IMR-90 (cell line): ENCODE measurements at regions not wholly inside any gene's neighbourhood (a gene's known extent, or its start where the extent isn't known, plus 50 kb on each side); places are given as distances from the start of the nearest gene placed in this dataset.
A peak's percentile ranks its signal among the peaks of the same experiment; 100 is the strongest.

Source experiments
- ATAC-seq: fragments of 200-7000 bp; cut with Tn5 transposase; 2 replicates; pipeline ENCODE4 v1.9.1; 2020; ENCODE audit warnings: low read depth, mild to moderate bottlenecking, moderate library complexity
- BruUV-seq: library from RNA; stranded (reverse); fragments of 400-500 nt; replicated peaks from 2 replicates; lab custom pipeline; 2021; lab: Mats Ljungman, UMichigan
- CTCF ChIA-PET: fragments of 300-600 bp; formaldehyde crosslinking; extraction: SDS; loops from one replicate; lab custom pipeline; 2021; ENCODE audit warnings: antibody characterized with exemption; lab: Yijun Ruan, JAX
- POLR2A ChIA-PET: fragments of 300-600 bp; sonication (Branson Sonifier 250); formaldehyde crosslinking; loops from one replicate; lab custom pipeline; 2022; ENCODE audit warnings: antibody characterized with exemption; ENCODE audit not compliant: unreplicated experiment; lab: Charles Lee
- DNase-seq: peaks from one replicate; pipeline ENCODE4 v3.0.0; 2013
- H2AFZ ChIP-seq: replicated peaks from 2 replicates; pipeline ENCODE3; 2013; ENCODE audit warnings: low read length, mild to moderate bottlenecking; ENCODE audit not compliant: poor library complexity
- H2AK5ac ChIP-seq: 2 replicates; pipeline ENCODE4 v1.6.1; 2013; ENCODE audit warnings: low read depth, low read length, inconsistent platforms
- H2AK9ac ChIP-seq: replicated peaks from 2 replicates; pipeline ENCODE3; 2013; ENCODE audit warnings: mild to moderate bottlenecking, low read depth, low read length, moderate library complexity; ENCODE audit not compliant: poor library complexity
- H2BK120ac ChIP-seq: 2 replicates; pipeline ENCODE4 v1.6.1; 2013; ENCODE audit warnings: low read depth, low read length, inconsistent platforms
- H2BK15ac ChIP-seq: 3 replicates; pipeline ENCODE4 v1.6.1; 2013; ENCODE audit warnings: low read depth, low read length, inconsistent platforms
- H2BK20ac ChIP-seq: 2 replicates; pipeline ENCODE4 v1.6.1; 2013; ENCODE audit warnings: low read depth, mild to moderate bottlenecking, inconsistent platforms, low read length, moderate library complexity
- H2BK5ac ChIP-seq: 2 replicates; pipeline ENCODE4 v1.6.1; 2013; ENCODE audit warnings: mild to moderate bottlenecking, low read depth, low read length, inconsistent platforms; ENCODE audit not compliant: poor library complexity, severe bottlenecking
- H3K14ac ChIP-seq: replicated peaks from 2 replicates; pipeline ENCODE4 v1.6.1; 2013; ENCODE audit warnings: low read depth, low read length, inconsistent platforms
- H3K18ac ChIP-seq: 2 replicates; pipeline ENCODE4 v1.6.1; 2013; ENCODE audit warnings: low read depth, low read length, control low read depth
- H3K23ac ChIP-seq: 2 replicates; pipeline ENCODE4 v1.6.1; 2013; ENCODE audit warnings: low read depth, low read length, inconsistent platforms
- H3K27ac ChIP-seq: 2 replicates; pipeline ENCODE4 v1.5.1; 2013; ENCODE audit warnings: mild to moderate bottlenecking, control low read depth, low read length; ENCODE audit not compliant: insufficient read depth
- H3K27me3 ChIP-seq: 2 replicates; pipeline ENCODE4 v1.6.1; 2013; ENCODE audit warnings: low read length; ENCODE audit not compliant: control insufficient read depth, insufficient read depth
- H3K36me3 ChIP-seq: 2 replicates; pipeline ENCODE4 v1.6.1; 2013; ENCODE audit warnings: low read length, mixed read lengths; ENCODE audit not compliant: control insufficient read depth, insufficient read depth
- H3K4ac ChIP-seq: 2 replicates; pipeline ENCODE4 v1.6.1; 2013; ENCODE audit warnings: low read depth, low read length, inconsistent platforms
- H3K4me1 ChIP-seq: 2 replicates; pipeline ENCODE4 v1.6.1; 2013; ENCODE audit warnings: low read length, mixed read lengths; ENCODE audit not compliant: control insufficient read depth, insufficient read depth
- H3K4me2 ChIP-seq: 2 replicates; pipeline ENCODE4 v1.6.1; 2013; ENCODE audit warnings: low read depth, mild to moderate bottlenecking, control low read depth, low read length, moderate library complexity
- H3K4me3 ChIP-seq: 2 replicates; pipeline ENCODE4 v1.5.1; 2013; ENCODE audit warnings: low read depth, mild to moderate bottlenecking, control low read depth, low read length, moderate library complexity; ENCODE audit not compliant: insufficient read depth
- H3K56ac ChIP-seq: 2 replicates; pipeline ENCODE4 v1.6.1; 2013; ENCODE audit warnings: low read length, inconsistent platforms; ENCODE audit not compliant: insufficient read depth; ENCODE audit errors: extremely low read depth
- H3K79me1 ChIP-seq, 2 experiments: 2 replicates each; pipeline ENCODE4 v1.6.1; 2013; ENCODE audit warnings: low read length in 2 of 2, inconsistent platforms in 1 of 2, low read depth in 1 of 2
- H3K9ac ChIP-seq: 2 replicates; pipeline ENCODE4 v1.6.1; 2013; ENCODE audit warnings: low read depth, low read length, control low read depth
- H3K9me1 ChIP-seq: 2 replicates; pipeline ENCODE4 v1.6.1; 2013; ENCODE audit warnings: low read length, inconsistent platforms; ENCODE audit not compliant: insufficient read depth
- H3K9me3 ChIP-seq: 2 replicates; pipeline ENCODE4 v1.6.1; 2013; ENCODE audit warnings: low read length; ENCODE audit not compliant: control insufficient read depth, insufficient read depth
- H4K20me1 ChIP-seq: 2 replicates; pipeline ENCODE4 v1.6.1; 2013; ENCODE audit warnings: low read length, inconsistent platforms; ENCODE audit not compliant: insufficient read depth
- H4K5ac ChIP-seq: 2 replicates; pipeline ENCODE4 v1.6.1; 2013; ENCODE audit warnings: mild to moderate bottlenecking, low read depth, low read length, control low read depth
- H4K8ac ChIP-seq, 2 experiments: 2 replicates each; pipeline ENCODE4 v1.6.1; 2013; ENCODE audit warnings: low read depth in 2 of 2, low read length in 2 of 2, control low read depth in 1 of 2, inconsistent platforms in 1 of 2
- H4K91ac ChIP-seq: 2 replicates; pipeline ENCODE4 v1.6.1; 2013; ENCODE audit warnings: low read depth, low read length, inconsistent platforms; ENCODE audit not compliant: insufficient read depth
- CEBPB ChIP-seq: IDR thresholded peaks from 2 replicates; pipeline ENCODE4 v1.6.1; 2012; ENCODE audit warnings: low read depth, low read length, improper control_type of control experiment
- NFE2L2 ChIP-seq: fragments of 150-350 bp; IDR thresholded peaks from 2 replicates; pipeline ENCODE4 v1.6.1; 2016; ENCODE audit warnings: low read depth, mild to moderate bottlenecking, low read length
- WGBS, 2 experiments: methylation state at CpG; one replicate each; pipeline versions ENCODE4 v1.1.5 to v1.1.7; 2013; ENCODE audit warnings: missing lambda C conversion rate in 2 of 2; ENCODE audit not compliant: insufficient read length in 1 of 2; ENCODE audit errors: extremely low coverage in 2 of 2; 5-methylcytosine and 5-hydroxymethylcytosine counted together
- dilution Hi-C: fragments of 300-500 bp; cut with HindIII; formaldehyde crosslinking; loops from one replicate; pipeline ENCODE4 v1.14.3; 2018; ENCODE audit warnings: low sequenced_read_pairs; ENCODE audit not compliant: unreplicated experiment
- in situ Hi-C: fragments of 300-500 bp; cut with MboI; formaldehyde crosslinking; loops from 3 replicates; pipeline ENCODE4 v1.14.3; 2019; ENCODE audit warnings: low sequenced_read_pairs, inconsistent platforms, mixed read lengths
- intact Hi-C: fragments of 100-400 bp; cut with micrococcal nuclease; formaldehyde crosslinking; loops from 2 replicates; pipeline ENCODE4 v1.10.0; 2022
- TF ChIP-seq, protein P1 (sequence below): fragments of 150-350 bp; IDR thresholded peaks from 2 replicates; pipeline ENCODE4 v1.6.1; 2016; ENCODE audit warnings: low read depth, mild to moderate bottlenecking, low read length, moderate library complexity, borderline replicate concordance

GRCh38 chr10:31170636-31171035 is 139.0 kb upstream of the ZNF438 start:
- intact Hi-C loops, result no loop called here
- DNase-seq (no peak), ATAC-seq (no peak)
- H4K8ac ChIP-seq, result 0 out of 4 replicates have a peak overlapping the region, but pooled peaks of 1 of the 2 experiments have one; percentile 16
- 0 out of 2 replicates have a peak overlapping the region, but pooled peaks have one; percentile 75 for H2BK20ac ChIP-seq
- peak overlapping the region; percentile 71; the same call in 1 of the 2 replicates for H3K14ac ChIP-seq
- ChIA-PET POLR2A (no interaction called here), CTCF (no interaction called here)
- peaks cover 2% of the 10 kb centered on the region; the same call in 1 of the 2 replicates for H3K4me1 ChIP-seq
- 90% methylated on average over 3 of the region's 4 CpGs; no CpG with 5 or more reads in 1 of the 2 experiments for WGBS, 2 experiments
- H2BK15ac ChIP-seq, result no peak overlapping the region
- no peak overlapping the region for H2BK5ac ChIP-seq
- no peak overlapping the region for H2AK9ac ChIP-seq
- no peaks in the 10 kb centered on the region for H3K79me1 ChIP-seq
- peak overlapping the region; percentile 3 for H4K5ac ChIP-seq
- H3K27me3 ChIP-seq, result no peaks in the 10 kb centered on the region
- no peak overlapping the region for H4K91ac ChIP-seq
- H3K23ac ChIP-seq, result peak overlapping the region; percentile 10; the same call in 1 of the 2 replicates
- H3K9me1 ChIP-seq, result 0 out of 2 replicates have a peak, but pooled peaks cover under 1% of the 10 kb centered on the region
- dilution Hi-C loops, result no loop called here
- H3K9me3 ChIP-seq, result peaks cover 6% of the 10 kb centered on the region
- no peak overlapping the region; the same call in 1 of the 2 replicates for H3K18ac ChIP-seq
- H2BK120ac ChIP-seq, result peak overlapping the region; percentile 76; the same call in 1 of the 2 replicates
- no peak overlapping the region for H3K9ac ChIP-seq
- no peak overlapping the region for H2AFZ ChIP-seq
- H3K36me3 ChIP-seq, result no peaks in the 10 kb centered on the region
- H2AK5ac ChIP-seq, result no peak overlapping the region
- in situ Hi-C loops, result no loop called here
- TF ChIP-seq, protein P1, sequence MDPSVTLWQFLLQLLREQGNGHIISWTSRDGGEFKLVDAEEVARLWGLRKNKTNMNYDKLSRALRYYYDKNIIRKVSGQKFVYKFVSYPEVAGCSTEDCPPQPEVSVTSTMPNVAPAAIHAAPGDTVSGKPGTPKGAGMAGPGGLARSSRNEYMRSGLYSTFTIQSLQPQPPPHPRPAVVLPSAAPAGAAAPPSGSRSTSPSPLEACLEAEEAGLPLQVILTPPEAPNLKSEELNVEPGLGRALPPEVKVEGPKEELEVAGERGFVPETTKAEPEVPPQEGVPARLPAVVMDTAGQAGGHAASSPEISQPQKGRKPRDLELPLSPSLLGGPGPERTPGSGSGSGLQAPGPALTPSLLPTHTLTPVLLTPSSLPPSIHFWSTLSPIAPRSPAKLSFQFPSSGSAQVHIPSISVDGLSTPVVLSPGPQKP, result no peak
- TF ChIP-seq NFE2L2 (no peak), CEBPB (no peak)
- no TSS peak for BruUV-seq
- H3K27ac ChIP-seq, result no peak overlapping the region
- no peaks in the 10 kb centered on the region for H4K20me1 ChIP-seq
- H3K4me3 ChIP-seq, result no peak overlapping the region
- peak overlapping the region; percentile 36; the same call in 1 of the 2 replicates for H3K4ac ChIP-seq
- no peak overlapping the region for H3K56ac ChIP-seq
- H3K4me2 ChIP-seq, result no peak overlapping the region
